SHP77 (cell line): ENCODE measurements at regions not wholly inside any gene's neighbourhood (a gene's known extent, or its start where the extent isn't known, plus 50 kb on each side); places are given as distances from the start of the nearest gene placed in this dataset.
"Not testable (repeated sequence)": the region's sequence is repeated elsewhere in the genome, so short reads cannot be mapped to it uniquely, and the experiment has no call there.

Source experiments
- DNase-seq, 2 experiments: peaks; one replicate each; lab custom pipeline; 2025; lab: John Stamatoyannopoulos, UW

GRCh38 chr7:63045575-63045974 lies 953.1 kb upstream of the ZNF722 start:
- DNase-seq = no peak

GRCh38 chr7:63046612-63047011 lies 952.0 kb upstream of the ZNF722 start:
- no peak for DNase-seq

DNA sequence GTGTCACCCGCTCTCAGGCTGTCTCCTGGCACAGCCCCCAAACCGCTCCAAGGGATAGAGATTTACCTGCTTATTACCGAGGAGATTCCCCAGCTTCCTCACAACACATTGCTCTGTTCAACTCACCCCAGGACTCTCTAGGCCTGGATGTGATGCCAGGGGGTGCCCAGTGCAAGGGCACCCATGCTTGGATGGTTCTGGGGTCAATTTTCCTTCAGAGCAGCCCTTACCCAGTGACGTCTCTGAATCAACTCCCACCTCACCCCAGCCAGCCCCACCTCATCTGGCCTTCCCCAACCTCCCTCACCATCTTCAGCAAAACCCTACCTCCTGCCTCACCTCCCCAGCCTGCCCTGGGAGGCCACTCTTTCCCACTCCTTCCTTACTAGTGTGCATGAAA lies 951.6 kb upstream of the ZNF722 start:
- no peak for DNase-seq

GRCh38 chr7:63047546-63047945 lies 951.1 kb upstream of the ZNF722 start:
- no peak for DNase-seq

DNA sequence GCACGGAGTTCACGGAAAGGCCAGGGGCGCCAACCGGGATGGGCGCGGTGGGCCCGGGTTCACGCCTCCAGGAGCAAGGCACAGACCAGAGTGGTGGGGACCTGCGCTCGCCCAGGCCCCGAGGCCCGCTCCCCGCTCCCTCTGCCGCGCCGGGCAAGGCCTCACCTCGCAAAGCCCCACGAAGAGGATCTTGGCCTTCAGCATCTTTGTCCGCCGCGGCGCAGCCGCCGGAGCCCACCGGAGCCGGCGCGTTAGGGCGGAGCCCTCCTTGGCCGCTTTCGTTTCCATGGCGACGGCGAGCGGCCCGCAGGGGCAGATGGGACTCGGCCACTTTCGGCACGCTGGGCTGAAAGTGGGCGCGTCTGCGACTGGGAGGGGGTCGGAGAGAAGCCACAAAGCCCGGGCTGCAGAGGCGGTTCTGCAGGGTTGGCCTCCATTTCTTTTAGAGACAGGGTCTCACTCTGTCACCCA lies 944.4 kb upstream of the ZNF722 start:
- DNase-seq = no peak

DNA sequence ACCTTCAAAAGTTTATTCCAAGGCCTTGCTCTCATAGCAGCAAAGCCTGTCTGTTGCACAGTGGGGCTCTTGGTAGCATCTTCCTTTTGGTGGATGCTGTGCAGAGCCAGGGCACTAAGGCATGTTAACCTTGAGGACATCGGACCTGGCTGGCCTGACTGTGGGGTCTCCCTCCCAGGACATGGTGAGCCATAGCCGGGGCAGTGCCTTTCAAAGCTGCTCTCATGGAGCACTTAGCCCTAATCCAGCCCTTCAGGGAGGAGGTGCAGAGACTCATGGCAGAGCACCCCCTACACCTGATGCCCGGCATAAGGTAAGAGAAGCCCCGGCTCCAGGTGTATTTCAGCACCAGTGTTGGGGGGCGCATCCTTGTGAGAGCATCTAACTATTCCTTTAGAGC lies 941.4 kb upstream of the ZNF722 start:
- DNase-seq = no peak

DNA sequence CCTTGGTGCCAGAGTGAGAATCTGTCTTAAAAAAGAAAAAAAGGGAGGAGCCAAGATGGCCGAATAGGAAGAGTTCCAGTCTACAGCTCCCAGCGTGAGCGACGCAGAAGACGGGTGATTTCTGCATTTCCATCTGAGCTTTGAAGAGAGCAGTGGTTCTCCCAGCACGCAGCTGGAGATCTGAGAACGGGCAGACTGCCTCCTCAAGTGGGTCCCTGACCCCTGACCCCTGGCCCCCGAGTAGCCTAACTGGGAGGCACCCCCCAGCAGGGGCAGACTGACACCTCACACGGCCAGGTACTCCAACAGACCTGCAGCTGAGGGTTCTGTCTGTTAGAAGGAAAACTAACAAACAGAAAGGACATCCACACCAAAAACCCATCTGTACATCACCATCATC lies 937.9 kb upstream of the ZNF722 start:
- DNase-seq = not testable (repeated sequence)

- DNase-seq = no peak
Measured at GRCh38 chr7:63065684-63066083, 933.0 kb upstream of the ZNF722 start.

DNA sequence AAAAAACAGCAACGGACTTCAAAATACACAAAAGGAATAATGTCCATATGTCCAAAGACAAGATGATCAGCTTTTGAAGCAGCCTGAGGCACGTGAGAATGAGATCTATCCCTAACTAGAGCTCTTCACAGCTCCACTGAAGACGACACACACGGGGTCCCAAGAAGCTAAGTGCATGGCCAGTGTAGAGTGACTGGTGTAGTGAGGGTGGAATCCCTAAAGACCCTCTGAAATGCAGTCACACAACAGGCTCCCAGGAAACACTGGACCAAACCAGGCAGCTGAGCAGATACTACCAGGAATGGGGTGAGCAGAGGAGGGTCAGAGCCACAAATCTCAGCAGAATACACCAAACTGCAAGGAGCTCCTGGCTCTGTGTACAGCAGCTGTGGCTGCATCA lies 932.4 kb upstream of the ZNF722 start:
- DNase-seq = not testable (repeated sequence)

DNA sequence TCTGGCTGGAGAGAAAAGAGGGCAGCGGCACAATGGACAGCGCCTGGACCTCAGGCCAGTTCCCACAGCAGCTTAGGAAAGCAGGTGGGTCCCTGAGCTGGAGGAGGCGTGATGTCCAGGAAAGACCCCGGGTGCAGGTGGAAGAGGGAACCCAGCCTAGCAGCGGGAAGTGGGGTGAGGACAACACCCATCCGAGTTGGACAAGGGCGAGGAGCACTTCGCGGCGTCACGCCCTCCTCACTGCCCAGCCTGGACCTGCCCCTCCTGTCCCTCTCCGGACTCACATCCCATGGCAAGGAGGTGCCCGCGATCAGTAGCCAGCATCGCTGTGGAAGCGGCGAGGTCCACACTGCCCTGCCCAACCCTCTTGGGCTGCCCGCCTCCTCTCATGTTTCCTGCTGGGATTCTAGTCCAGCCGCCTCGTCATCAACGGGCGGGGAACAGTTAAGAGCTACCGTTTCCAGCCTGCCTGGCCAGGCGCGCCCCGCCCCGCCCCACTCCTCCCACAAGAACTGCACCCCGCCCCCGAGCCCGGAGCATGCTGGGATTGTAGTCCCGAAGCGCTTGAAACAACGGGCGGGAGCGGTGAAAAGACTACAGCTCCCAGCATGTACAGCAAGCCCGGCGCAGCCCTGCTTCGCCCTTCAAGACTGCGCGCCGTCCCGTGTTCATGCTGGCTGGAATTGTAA lies 930.6 kb upstream of the ZNF722 start:
- peak; percentile 89 to 93 for DNase-seq

GRCh38 chr7:63070696-63071095 lies 928.0 kb upstream of the ZNF722 start:
- no peak for DNase-seq

DNA sequence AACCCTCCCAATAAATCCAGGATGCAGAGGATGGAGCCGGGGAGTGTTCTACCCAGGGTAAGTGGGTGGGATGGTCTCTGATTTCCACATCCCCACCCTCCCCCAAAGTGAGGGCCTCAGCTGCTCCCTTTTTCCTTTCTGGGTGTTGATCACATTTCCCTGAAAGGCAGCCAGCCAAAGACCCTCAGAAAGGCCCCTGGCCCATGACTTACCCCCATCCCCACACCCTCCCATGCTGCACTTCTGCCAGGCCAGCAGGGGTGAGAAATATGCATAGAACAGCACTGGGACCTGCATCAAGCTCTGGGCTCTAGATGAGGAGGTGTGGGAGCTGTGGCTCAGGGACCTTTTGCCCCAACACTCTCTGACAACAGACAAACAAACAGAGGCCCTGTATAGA lies 927.3 kb upstream of the ZNF722 start:
- DNase-seq = no peak

- DNase-seq = no peak
Measured at GRCh38 chr7:63071920-63072319, 926.7 kb upstream of the ZNF722 start.

GRCh38 chr7:63072806-63073205 lies 925.8 kb upstream of the ZNF722 start:
- no peak for DNase-seq

- no peak for DNase-seq
Measured at GRCh38 chr7:63073286-63073685, 925.4 kb upstream of the ZNF722 start.

DNA sequence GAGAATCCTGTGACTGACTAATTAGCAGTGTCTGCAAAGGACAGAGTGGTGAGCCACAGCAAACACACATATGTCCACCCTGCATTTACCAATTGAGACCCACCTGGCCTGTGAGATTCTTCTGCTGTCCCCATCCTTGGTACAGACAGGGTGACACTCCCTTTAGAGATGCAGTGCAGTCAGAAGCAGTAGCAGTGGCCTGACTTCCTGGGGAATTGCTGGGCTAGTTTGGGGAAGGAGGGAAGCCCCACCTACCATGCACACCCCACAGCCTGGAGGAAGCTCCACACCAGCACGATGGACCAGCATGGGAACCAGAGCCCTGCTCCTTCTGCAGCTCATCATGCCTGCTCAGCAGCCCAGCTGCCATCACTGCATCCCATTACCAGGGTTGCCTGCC lies 924.9 kb upstream of the ZNF722 start:
- DNase-seq = no peak

DNA sequence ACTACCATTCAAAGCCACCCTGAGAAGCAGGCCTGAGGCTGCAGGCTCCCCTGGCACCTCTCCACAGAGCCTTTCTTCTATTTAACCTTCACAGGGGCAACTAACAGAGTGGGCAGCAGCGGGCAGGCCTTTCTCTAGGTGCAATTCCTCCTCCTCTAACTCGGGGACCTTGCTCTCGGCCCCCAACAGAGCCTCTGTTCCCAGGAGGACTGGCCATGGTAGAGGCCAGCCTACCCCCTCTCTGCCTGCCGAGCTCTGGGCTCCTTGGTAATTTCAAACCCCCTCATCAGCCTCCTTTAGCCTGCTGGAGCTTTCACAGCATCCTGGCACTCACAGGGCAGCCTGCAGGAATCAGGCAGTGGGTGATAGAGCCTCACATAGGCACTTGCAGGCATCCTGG lies 920.8 kb upstream of the ZNF722 start:
- DNase-seq = no peak

DNA sequence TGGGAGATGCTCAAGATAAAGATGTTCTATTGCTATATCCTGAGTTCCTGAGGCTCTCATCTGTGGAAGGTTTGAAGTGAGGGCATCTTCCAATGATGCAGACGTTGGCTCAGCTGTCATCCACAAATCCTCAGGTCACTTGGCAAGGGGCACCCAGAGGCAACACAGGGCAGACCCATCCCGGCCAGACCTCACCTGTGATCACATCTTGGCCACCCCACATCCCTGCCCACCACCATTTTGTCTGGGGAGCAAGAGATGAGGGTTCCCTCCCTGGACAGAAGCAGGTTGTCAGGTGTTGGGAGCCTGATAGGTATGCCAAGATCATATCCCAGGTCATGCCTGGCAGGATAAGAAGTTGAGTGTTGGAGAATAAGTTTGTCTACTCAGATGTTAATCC lies 918.2 kb upstream of the ZNF722 start:
- no peak for DNase-seq

- no peak for DNase-seq
Measured at GRCh38 chr7:63080831-63081230, 917.8 kb upstream of the ZNF722 start.

DNA sequence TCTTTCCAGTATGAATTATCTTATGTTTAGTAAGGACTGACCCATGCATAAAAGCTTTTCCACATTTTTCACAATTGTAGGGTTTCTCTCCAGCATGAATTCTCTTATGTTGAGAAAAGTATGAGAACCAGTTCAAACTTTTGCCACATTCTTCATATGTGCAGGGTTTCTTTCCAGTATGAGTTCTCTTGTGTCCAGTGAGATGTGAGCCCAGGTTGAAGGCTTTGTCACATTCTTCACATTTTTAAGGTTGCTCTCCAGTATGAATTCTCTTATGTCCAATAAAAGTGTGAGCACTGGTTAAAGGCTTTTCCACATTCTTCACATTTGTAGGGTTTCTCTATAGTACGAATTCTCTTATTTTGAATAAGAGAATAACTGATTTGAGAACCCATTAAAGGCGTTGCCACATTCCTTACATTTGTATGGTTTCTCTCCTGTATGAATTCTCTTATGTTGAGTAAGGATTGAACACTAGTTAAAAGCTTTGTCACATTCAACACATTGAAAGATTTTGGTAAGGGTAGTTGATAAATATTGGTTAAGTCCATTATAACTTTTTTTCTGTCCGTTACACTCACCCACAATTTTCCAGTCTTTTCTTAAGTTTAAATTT lies 911.0 kb upstream of the ZNF722 start:
- DNase-seq = no peak

DNA sequence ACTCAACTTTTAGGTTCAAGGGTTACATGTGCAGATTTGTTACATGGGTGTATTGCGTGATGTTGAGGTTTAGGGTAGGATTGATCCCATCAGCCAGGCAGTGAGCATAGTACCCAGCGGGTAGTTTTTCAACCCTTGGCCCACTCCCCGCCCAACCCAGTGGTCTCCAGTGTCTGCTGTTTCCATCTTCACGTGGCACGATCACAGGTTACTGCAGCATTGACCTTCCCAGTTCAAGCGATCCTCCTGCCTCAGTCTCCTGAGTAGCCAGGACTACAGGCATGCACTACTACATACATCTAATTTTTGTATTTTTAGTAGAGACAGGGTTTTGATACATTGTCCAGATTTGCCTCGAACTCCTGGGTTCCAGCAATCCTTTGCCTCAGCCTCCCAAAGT lies 905.7 kb upstream of the ZNF722 start:
- DNase-seq = no peak

- no peak for DNase-seq
Measured at GRCh38 chr7:63093481-63093880, 905.2 kb upstream of the ZNF722 start.

GRCh38 chr7:63096141-63096540 lies 902.5 kb upstream of the ZNF722 start:
- no peak for DNase-seq

GRCh38 chr7:63104666-63105065 lies 894.0 kb upstream of the ZNF722 start:
- DNase-seq = no peak
